Panc1 (cell line): ENCODE measurements at regions not wholly inside any gene's neighbourhood (a gene's known extent, or its start where the extent isn't known, plus 50 kb on each side); places are given as distances from the start of the nearest gene placed in this dataset.

Experiments
- ATAC-seq: fragments of 200-7000 bp; cut with Tn5 transposase; 2 replicates; pipeline ENCODE4 v1.9.1; 2020; ENCODE audit warnings: mild to moderate bottlenecking, moderate library complexity
- BruUV-seq: library from RNA; stranded (reverse); fragments of 400-500 nt; replicated peaks from 2 replicates; lab custom pipeline; 2021; lab: Mats Ljungman, UMichigan
- CTCF ChIA-PET: fragments of 300-600 bp; sonication (Branson Sonifier 250); formaldehyde crosslinking; loops from one replicate; lab custom pipeline; 2022; ENCODE audit warnings: antibody characterized with exemption; lab: Charles Lee
- POLR2A ChIA-PET: fragments of 300-600 bp; sonication (Branson Sonifier 250); formaldehyde crosslinking; loops from one replicate; lab custom pipeline; 2022; ENCODE audit warnings: antibody characterized with exemption; lab: Charles Lee
- DNase-seq: peaks from one replicate; pipeline ENCODE4 v3.0.0-alpha.2; 2010; ENCODE audit warnings: low read depth, low spot score
- H3K27ac ChIP-seq: 2 replicates; pipeline ENCODE4 v1.5.1; 2011; ENCODE audit warnings: mild to moderate bottlenecking, low read length, inconsistent platforms
- H3K27me3 ChIP-seq: fragments of 200-500 bp; sonication (Bioruptor generic); 2 replicates; pipeline ENCODE4 v1.6.0; 2014; ENCODE audit warnings: low read length, inconsistent platforms; ENCODE audit not compliant: control insufficient read depth, insufficient read depth
- H3K36me3 ChIP-seq: fragments of 200-500 bp; sonication (Bioruptor generic); 2 replicates; pipeline ENCODE4 v1.5.1; 2014; ENCODE audit warnings: inconsistent platforms, mild to moderate bottlenecking, low read length, moderate library complexity; ENCODE audit not compliant: control insufficient read depth, insufficient read depth
- H3K4me1 ChIP-seq: 2 replicates; pipeline ENCODE4 v1.5.1; 2011; ENCODE audit warnings: inconsistent platforms, mild to moderate bottlenecking, low read length, moderate library complexity; ENCODE audit not compliant: control insufficient read depth, insufficient read depth
- H3K4me3 ChIP-seq, 2 experiments: 2 replicates each; pipeline ENCODE4 v1.5.1; 2011 to 2012; ENCODE audit warnings: low read depth in 2 of 2, low read length in 2 of 2, mild to moderate bottlenecking in 2 of 2, inconsistent platforms in 1 of 2, moderate library complexity in 1 of 2
- H3K9me3 ChIP-seq: fragments of 200-500 bp; sonication (Bioruptor generic); 2 replicates; pipeline ENCODE4 v1.5.1; 2014; ENCODE audit warnings: low read depth, mild to moderate bottlenecking, inconsistent platforms, low read length, moderate library complexity; ENCODE audit not compliant: control insufficient read depth, insufficient read depth
- POLR2AphosphoS5 ChIP-seq: IDR thresholded peaks from 2 replicates; pipeline ENCODE4 v1.6.1; 2012; ENCODE audit warnings: mild to moderate bottlenecking, low read depth, low read length, moderate library complexity
- REST ChIP-seq, 2 experiments: IDR thresholded peaks; 2 replicates each; pipeline ENCODE4 v1.6.1; 2011 to 2012; ENCODE audit warnings: low read depth in 2 of 2, control low read depth in 1 of 2, low read length in 1 of 2, mild to moderate bottlenecking in 1 of 2, moderate library complexity in 1 of 2; ENCODE audit not compliant: insufficient read depth in 1 of 2
- SIN3A ChIP-seq: IDR thresholded peaks from 2 replicates; pipeline ENCODE4 v1.6.1; 2012; ENCODE audit warnings: low read depth, mild to moderate bottlenecking, low read length, moderate library complexity, borderline replicate concordance; ENCODE audit not compliant: insufficient read depth
- TCF7L2 ChIP-seq: IDR thresholded peaks from 2 replicates; pipeline ENCODE4 v1.6.1; 2011; ENCODE audit warnings: mild to moderate bottlenecking, low read depth, low read length, inconsistent platforms
- in situ Hi-C: cut with HindIII; loops from 2 replicates; pipeline ENCODE4 v1.10.0; 2016; ENCODE audit warnings: low sequenced_read_pairs, low pct_unique_long_range_greater_than_20kb
- intact Hi-C: fragments of 100-400 bp; cut with micrococcal nuclease; formaldehyde crosslinking; loops from one replicate; pipeline ENCODE4 v1.10.0; 2022; ENCODE audit not compliant: unreplicated experiment
- TF ChIP-seq, protein P1 (sequence below): fragments of 450-650 bp; IDR thresholded peaks from 2 replicates; pipeline ENCODE4 v1.5.1; 2017; ENCODE audit warnings: mild to moderate bottlenecking

DNA sequence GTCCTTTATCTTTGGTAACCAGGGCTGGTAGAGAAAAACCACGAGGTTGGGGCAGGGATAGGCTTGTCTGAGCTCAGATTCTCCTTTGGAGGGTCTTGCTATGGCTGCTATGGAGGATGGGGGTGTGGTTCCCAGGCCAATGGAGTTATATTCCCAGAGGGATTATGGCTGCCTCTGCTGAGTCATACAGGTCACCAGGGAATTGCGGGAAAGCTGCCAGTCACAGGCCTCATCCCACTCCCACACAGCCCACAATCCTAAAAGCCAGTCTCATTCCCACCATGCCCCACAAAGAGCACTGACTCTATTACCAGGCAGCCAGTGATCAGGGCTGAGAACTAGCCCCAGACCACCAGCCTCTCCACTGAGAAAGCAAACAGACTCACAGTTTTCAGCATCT is 316.6 kb upstream of the TMEM229A start:
- ChIA-PET POLR2A (no interaction called here), CTCF (no interaction called here)
- Histone ChIP-seq H3K9me3 (no peaks in the 10 kb centered on the region), H3K4me3 (no peak overlapping the region), H3K36me3 (no peaks in the 10 kb centered on the region), H3K27me3 (no peaks in the 10 kb centered on the region), H3K27ac (no peak overlapping the region), H3K4me1 (no peaks in the 10 kb centered on the region)
- DNase-seq (no peak), ATAC-seq (no peak)
- in situ Hi-C loops: no loop called here
- intact Hi-C loops: no loop called here
- TF ChIP-seq, protein P1, sequence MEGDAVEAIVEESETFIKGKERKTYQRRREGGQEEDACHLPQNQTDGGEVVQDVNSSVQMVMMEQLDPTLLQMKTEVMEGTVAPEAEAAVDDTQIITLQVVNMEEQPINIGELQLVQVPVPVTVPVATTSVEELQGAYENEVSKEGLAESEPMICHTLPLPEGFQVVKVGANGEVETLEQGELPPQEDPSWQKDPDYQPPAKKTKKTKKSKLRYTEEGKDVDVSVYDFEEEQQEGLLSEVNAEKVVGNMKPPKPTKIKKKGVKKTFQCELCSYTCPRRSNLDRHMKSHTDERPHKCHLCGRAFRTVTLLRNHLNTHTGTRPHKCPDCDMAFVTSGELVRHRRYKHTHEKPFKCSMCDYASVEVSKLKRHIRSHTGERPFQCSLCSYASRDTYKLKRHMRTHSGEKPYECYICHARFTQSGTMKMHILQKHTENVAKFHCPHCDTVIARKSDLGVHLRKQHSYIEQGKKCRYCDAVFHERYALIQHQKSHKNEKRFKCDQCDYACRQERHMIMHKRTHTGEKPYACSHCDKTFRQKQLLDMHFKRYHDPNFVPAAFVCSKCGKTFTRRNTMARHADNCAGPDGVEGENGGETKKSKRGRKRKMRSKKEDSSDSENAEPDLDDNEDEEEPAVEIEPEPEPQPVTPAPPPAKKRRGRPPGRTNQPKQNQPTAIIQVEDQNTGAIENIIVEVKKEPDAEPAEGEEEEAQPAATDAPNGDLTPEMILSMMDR: no peak
- no peak for TF ChIP-seq TCF7L2
- no peak for TF ChIP-seq SIN3A
- no peak for TF ChIP-seq POLR2AphosphoS5
- no peak for TF ChIP-seq REST (IDR thresholded peaks at IDR 0.05; ENCODE audit: insufficient read depth in 1 of 2, low read depth in 2 of 2, low read length in 1 of 2)
- no TSS peak for BruUV-seq

- no peaks in the 10 kb centered on the region for H3K4me1 ChIP-seq
- H3K9me3 ChIP-seq: 0 out of 2 replicates have a peak, but pooled peaks cover 3% of the 10 kb centered on the region
- no peak for ATAC-seq
- no peaks in the 10 kb centered on the region for H3K36me3 ChIP-seq
- BruUV-seq: no TSS peak
- H3K27ac ChIP-seq: no peak overlapping the region
- no peak for DNase-seq
- in situ Hi-C loops (no loop called here), intact Hi-C loops (no loop called here)
- no peak overlapping the region for H3K4me3 ChIP-seq
- no peak for TF ChIP-seq POLR2AphosphoS5
- TF ChIP-seq, protein P1: no peak
- TF ChIP-seq REST (IDR thresholded peaks at IDR 0.05; ENCODE audit: insufficient read depth in 1 of 2, low read depth in 2 of 2, low read length in 1 of 2): no peak
- no peak for TF ChIP-seq TCF7L2
- TF ChIP-seq SIN3A: no peak
- ChIA-PET CTCF (no interaction called here), POLR2A (no interaction called here)
- no peaks in the 10 kb centered on the region for H3K27me3 ChIP-seq
Measured at GRCh38 chr7:124338861-124339260, 306.0 kb upstream of the TMEM229A start.
